Activated CD8-positive, alpha-beta memory T cell treated with anti-CD3 and anti-CD28 coated beads, Interleukin-2, amount 50 U/mL, for 48 hours (primary cell): ENCODE measurements at regions not wholly inside any gene's neighbourhood (a gene's known extent, or its start where the extent isn't known, plus 50 kb on each side); places are given as distances from the start of the nearest gene placed in this dataset.

Experiments used
- DNase-seq: peaks from one replicate; pipeline ENCODE4 v3.0.0-alpha.2; 2020

- no peak for DNase-seq
Observed at GRCh38 chr3:193879099-193879863, 256.7 kb upstream of the HES1 start.

GRCh38 chr3:193879864-193880242 lies 256.1 kb upstream of the HES1 start:
- DNase-seq = no peak

GRCh38 chr3:193882091-193882490 lies 253.9 kb upstream of the HES1 start:
- DNase-seq = no peak

DNA sequence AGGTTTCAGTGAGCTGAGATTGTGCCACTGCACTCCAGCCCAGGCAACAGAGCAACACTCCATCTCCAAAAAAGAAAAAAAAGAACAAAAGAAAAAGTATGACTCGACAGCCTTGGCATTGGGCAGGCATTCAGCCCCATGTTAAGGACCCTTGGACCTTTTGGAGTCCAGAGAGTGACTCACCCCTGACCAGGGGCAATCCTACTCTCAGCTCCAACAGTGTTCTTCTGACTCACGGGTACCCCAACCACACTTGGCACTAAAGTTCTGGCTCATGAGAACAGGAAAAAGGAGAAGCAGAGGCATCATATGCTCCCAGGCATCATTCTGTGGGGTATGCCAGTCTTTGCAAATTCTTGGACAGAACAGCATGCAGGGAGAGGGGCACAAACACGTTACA lies 252.4 kb upstream of the HES1 start:
- no peak for DNase-seq

GRCh38 chr3:193884027-193884426 lies 251.9 kb upstream of the HES1 start:
- DNase-seq = no peak

GRCh38 chr3:193884652-193885051 lies 251.3 kb upstream of the HES1 start:
- no peak for DNase-seq

GRCh38 chr3:193885832-193886231 lies 250.1 kb upstream of the HES1 start:
- no peak for DNase-seq

GRCh38 chr3:193890016-193890897 lies 245.7 kb upstream of the HES1 start:
- DNase-seq = no peak

DNA sequence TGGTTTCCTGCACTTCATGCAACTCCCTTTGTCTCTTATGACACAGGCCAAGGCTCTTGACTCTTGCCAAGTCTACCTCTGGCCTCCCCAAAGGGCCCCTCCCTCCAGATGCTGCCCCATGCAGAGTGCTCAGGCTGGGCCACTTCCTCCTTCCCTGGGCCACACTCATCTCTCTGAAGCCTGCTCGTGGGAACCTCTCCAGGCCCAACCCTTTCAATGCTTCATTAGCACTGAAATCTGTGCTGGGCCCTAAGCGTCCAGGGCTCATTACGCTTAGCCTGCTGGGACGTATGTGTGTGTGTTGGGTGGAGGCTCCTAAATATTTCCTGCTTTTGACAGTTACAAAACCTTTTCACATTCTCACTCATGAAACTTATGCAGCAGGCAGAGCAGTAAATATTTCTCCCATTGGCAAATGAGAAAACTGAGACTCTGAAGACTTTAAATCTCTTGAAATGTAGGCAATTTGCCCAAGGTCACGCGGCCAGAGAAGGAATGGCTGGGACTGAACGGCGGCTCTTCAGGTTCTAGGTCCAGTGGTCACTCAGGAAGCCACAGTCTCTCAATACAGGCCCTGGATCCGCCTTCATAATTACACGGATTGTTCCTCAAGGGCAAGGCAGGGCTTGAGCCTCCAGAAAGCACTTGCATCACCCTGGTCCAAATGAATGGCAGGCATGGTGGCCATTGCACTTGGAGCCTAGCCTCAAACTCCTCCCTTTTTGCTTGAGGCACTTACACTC lies 241.7 kb upstream of the HES1 start:
- DNase-seq = no peak

DNA sequence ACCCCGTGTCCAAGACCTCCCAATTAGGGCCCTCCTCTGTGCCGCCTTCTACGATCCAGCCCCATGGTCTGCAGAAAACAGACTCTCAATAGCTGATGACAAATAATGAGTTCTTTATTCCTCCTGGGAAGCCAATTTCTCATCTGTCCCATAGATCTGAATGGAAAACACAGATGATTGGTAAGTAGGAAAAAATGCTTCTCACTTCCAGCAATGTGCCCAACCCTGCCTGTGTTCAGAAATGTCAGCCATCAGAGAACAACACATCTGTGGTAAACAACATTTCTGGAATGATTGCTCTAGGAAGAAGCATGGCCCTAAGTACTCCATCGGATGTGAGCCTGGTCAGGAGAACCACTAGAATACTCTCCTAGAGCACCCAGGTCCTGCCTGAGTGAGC lies 240.5 kb upstream of the HES1 start:
- DNase-seq = no peak

DNA sequence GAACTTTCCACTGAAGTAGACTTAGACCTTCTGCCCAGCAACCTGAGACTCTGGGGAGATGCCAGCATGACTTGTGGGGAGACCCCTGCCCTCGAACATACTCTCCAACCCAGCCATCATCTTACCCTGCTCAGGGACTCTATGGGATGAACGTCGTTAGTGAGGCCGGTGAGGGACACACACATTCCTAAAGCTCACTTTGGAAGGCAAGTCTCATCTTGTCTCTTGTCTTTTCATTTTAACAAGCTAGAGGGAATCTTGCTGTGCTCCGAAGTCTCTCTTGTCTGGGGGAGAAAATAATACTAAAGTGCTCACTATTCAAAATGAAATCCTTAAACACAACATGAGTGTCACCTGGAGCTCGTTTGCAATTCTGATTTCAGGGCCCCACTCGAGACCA lies 239.5 kb upstream of the HES1 start:
- no peak for DNase-seq

DNA sequence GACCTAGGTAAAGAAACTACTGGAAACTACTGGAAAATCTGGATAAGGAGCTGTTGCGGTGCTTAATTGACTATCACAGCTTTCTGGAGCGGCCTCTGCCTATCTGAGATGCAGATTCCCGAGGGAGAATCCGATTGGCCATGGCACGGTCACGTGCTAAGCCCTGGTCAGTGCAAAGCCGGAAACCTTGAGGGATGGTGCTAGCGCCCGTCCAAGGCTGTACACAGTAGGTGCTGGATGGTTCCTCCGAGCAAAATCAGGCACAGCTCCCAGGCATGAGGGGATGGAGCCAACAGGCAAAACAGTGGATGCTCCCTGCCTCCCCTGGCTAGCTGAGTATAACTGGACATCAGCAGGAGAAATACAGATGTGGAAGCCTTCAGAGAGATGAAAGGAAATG lies 238.7 kb upstream of the HES1 start:
- no peak for DNase-seq

DNA sequence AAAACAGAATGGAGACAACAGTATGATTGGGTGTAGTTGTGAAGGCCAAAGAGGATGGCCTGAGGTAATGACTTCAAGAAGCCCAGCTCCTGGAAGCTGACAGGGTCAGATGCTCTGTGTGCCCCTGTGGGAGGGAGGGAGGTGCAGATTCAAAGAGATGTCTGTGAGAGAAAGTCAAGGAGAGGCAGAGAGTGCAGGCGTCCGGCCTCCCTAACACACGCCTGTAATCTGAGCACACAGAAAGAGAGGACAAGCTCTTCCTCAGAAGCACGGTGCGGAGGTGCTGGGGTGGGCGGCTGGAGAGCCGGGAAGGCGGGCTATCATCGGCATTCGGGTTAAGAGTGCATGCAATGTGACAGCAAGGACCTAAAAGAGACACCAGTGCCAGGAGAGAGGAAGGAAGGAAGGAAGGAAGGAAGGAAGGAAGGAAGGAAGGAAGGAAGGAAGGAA lies 238.2 kb upstream of the HES1 start:
- DNase-seq = no peak

DNA sequence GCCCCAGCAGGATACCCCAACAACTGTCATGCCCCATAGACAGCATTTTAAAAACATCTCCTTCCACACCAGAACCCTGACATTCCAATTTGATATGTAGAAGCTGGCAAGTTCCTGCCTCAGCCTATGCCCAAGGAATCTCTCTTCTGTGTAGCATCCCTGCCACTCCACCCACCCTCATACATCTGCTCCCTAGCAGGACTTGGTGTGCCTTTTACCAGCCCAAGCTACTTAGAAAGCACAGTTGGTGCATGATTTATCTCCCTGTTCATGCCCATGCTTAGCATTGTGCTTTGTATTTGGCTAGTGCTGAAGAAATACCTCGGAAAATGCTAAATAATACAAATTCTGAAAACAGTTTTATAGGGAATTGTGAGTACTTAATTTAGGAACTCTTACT lies 236.9 kb upstream of the HES1 start:
- DNase-seq = no peak

GRCh38 chr3:193901007-193901406 lies 234.9 kb upstream of the HES1 start:
- no peak for DNase-seq

DNA sequence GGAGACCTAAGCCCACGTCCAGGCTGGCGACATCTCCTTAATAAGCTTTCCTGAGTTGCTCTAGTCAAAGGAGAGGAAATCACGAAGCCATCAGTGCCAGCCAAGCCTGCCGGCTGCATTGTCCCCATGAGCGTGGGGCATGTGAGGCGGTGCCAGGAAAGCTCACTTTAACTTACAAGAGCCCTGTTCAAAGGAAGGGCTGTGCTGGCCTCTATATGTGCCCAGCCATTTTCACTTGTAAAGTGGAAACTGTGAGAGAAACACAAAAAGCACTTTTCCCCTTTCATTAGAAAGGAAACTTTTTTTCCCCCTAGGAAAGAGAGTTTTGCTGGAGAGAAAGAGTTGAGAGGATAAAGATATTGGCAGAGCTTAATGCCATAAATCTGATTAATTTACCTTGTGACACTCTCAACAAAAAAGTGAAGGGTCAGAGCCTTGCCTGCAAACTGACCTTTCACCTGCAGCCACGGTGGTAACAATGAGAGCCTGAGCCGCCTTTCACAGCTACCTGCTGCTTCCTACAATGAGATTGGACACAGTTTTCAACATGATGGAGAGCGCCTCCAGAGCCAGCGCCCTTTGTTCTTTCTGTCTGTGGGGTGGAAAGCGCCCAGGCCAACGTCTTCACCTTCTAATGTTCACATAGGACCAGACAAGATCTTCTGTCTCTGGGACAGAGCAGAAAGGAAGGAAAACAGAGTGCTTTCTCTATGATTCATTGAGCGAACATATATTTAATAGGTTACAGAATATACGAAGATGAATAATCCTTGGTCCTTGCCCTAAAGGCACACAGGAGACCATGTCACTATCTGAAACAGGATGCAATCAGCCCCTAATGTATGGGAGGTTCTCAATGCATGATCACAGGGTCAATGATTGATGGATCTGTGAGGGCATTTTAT lies 233.1 kb upstream of the HES1 start:
- DNase-seq = no peak

GRCh38 chr3:193903512-193903817 lies 232.5 kb upstream of the HES1 start:
- no peak for DNase-seq

DNA sequence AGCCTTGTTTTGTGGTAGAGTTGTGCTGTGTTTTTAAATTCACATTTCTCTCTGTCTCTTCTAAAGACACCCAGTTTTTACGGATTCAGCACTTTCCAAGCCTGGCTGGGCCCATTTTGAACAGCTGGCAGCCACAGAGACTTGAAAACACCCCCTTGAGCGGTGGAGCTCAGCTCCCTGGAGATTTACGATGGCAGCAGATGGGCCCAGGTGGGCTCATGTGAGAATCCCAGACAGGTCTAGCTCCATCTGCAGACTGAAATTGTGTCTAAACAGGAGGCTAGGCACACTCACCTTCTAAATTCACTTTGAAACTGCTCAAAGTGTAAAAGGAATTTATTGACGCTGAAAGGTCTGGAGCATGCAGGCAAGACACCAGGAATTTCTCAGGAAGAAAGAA lies 232.0 kb upstream of the HES1 start:
- DNase-seq = no peak

GRCh38 chr3:193905541-193906396 lies 230.2 kb upstream of the HES1 start:
- no peak for DNase-seq

DNA sequence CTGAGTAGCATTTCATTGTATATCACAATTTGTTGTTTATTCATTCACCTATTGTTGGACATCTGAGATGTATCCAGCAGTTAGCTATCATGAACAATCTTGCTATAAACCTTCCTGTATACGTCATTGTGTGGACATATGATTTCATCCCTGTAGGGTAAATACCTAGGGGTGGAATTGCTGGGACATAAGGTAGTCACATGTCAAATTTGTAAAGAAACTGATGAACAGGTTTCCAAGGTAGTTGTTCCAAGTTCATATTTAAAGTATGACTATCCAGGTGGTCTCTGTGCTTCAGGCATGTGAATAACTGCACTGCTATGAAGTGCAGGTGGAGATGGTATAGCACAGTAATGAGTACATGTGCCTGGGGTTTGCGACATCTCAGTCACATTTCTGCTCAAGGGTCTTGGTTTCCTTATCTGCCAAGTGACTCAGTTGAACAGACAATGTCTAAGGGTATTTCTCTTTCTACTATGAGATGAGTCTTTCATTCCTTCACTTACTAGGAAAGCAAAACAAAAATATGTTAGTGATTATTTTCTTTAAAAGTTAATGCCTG lies 229.0 kb upstream of the HES1 start:
- no peak for DNase-seq

DNA sequence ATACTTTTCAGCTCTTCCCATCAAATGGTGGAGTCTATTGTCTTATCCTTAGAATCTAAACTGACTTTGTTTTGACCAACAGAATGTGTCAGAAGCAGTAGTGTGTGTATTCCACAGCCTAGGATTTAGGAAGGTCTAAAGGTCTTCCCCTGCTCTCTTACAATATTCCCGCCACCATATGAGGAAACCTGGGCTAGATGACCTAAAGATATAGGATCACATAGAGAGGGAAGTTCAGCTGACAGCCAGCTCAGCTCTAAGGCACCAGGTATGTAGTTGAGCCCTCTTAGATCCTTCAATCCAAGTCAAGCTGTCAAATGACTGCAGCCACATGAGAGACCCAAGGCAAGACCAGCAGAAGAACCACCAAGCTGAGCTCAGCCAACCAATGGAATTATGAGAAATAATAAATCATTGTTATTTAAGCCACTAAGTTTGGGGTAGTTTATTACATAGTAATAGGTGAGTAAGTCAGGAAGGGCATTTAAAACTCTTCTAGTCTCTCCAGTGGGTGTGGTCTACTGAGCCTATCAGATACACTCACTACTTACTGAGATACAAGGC lies 227.7 kb upstream of the HES1 start:
- no peak for DNase-seq
